OCI-LY3 (cell line): ENCODE measurements at regions not wholly inside any gene's neighbourhood (a gene's known extent, or its start where the extent isn't known, plus 50 kb on each side); places are given as distances from the start of the nearest gene placed in this dataset.

Experiments
- H2AFZ ChIP-seq: fragments of 200-600, 300-600 bp; shearing (Covaris generic); 2 replicates; pipeline ENCODE4 v1.6.0; 2014; ENCODE audit warnings: antibody characterized with exemption, low read depth, low read length
- H3K27ac ChIP-seq: fragments of 200-600, 300-600 bp; sonication (generic); 2 replicates; pipeline ENCODE4 v1.5.1; 2014; ENCODE audit warnings: mild to moderate bottlenecking, low read length, moderate library complexity, mixed read lengths
- H3K27me3 ChIP-seq: fragments of 200-600, 300-600 bp; sonication (generic); 2 replicates; pipeline ENCODE4 v1.6.1; 2014; ENCODE audit warnings: low read depth, low read length, mixed read lengths
- H3K36me3 ChIP-seq: fragments of 200-600, 300-600 bp; sonication (generic); replicated peaks from 2 replicates; pipeline ENCODE3; 2014; ENCODE audit warnings: low read depth, low read length, mixed read lengths
- H3K4me1 ChIP-seq: fragments of 300-600, 200-600 bp; sonication (generic); 2 replicates; pipeline ENCODE4 v1.6.1; 2014; ENCODE audit warnings: low read length, mixed read lengths
- H3K4me2 ChIP-seq: fragments of 200-600, 300-600 bp; sonication (generic); 2 replicates; pipeline ENCODE4 v1.6.1; 2014; ENCODE audit warnings: low read length, mixed read lengths
- H3K4me3 ChIP-seq: fragments of 300-600, 200-600 bp; sonication (generic); 2 replicates; pipeline ENCODE4 v1.5.1; 2014; ENCODE audit warnings: antibody characterized with exemption, mild to moderate bottlenecking, low read length, moderate library complexity
- H3K79me2 ChIP-seq: fragments of 300-600, 200-600 bp; shearing (Covaris generic); 2 replicates; pipeline ENCODE4 v1.6.1; 2014; ENCODE audit warnings: mild to moderate bottlenecking, low read length, mixed read lengths
- H3K9ac ChIP-seq: fragments of 300-600, 200-600 bp; shearing (Covaris generic); 2 replicates; pipeline ENCODE4 v1.6.0; 2014; ENCODE audit warnings: mild to moderate bottlenecking, low read length, moderate library complexity
- H3K9me3 ChIP-seq: fragments of 200-600, 300-600 bp; shearing (Covaris generic); 2 replicates; pipeline ENCODE4 v1.6.1; 2014; ENCODE audit warnings: low read length, mixed read lengths; ENCODE audit not compliant: insufficient read depth
- H4K20me1 ChIP-seq: fragments of 200-600, 300-600 bp; sonication (generic); 2 replicates; pipeline ENCODE4 v1.6.1; 2016; ENCODE audit warnings: low read length, mixed read lengths; ENCODE audit not compliant: insufficient read depth
- CTCF ChIP-seq: fragments of 200-600, 300-600 bp; sonication (generic); IDR thresholded peaks from 2 replicates; pipeline ENCODE4 v1.5.1; 2014; ENCODE audit warnings: antibody characterized with exemption, low read length, low read depth
- EZH2phosphoT487 ChIP-seq: fragments of 200-600 bp; shearing (Covaris generic); IDR thresholded peaks from 2 replicates; pipeline ENCODE4 v1.6.1; 2018; ENCODE audit warnings: antibody characterized with exemption, mixed run types, low read depth

GRCh38 chr6:79824202-79824601 lies 123.2 kb downstream of the ELOVL4 start:
- Histone ChIP-seq H3K9me3 (no peaks in the 10 kb centered on the region), H4K20me1 (no peaks in the 10 kb centered on the region), H3K9ac (no peak overlapping the region), H3K27ac (no peak overlapping the region), H3K27me3 (no peaks in the 10 kb centered on the region), H3K79me2 (no peaks in the 10 kb centered on the region), H3K36me3 (no peaks in the 10 kb centered on the region), H3K4me2 (no peak overlapping the region), H3K4me3 (no peak overlapping the region), H3K4me1 (no peaks in the 10 kb centered on the region), H2AFZ (no peak overlapping the region)
- TF ChIP-seq EZH2phosphoT487, result no peak
- no peak for TF ChIP-seq CTCF

GRCh38 chr6:79821859-79822258 lies 125.5 kb downstream of the ELOVL4 start:
- Histone ChIP-seq H3K27ac (no peak overlapping the region), H2AFZ (no peak overlapping the region), H3K27me3 (no peaks in the 10 kb centered on the region), H3K9me3 (no peaks in the 10 kb centered on the region), H3K4me1 (no peaks in the 10 kb centered on the region), H3K4me2 (no peak overlapping the region), H3K79me2 (no peaks in the 10 kb centered on the region), H3K36me3 (no peaks in the 10 kb centered on the region), H3K9ac (no peak overlapping the region), H4K20me1 (no peaks in the 10 kb centered on the region), H3K4me3 (no peak overlapping the region)
- TF ChIP-seq EZH2phosphoT487, result no peak

GRCh38 chr6:79818471-79818870 lies 128.9 kb downstream of the ELOVL4 start:
- Histone ChIP-seq H3K27me3 (no peaks in the 10 kb centered on the region), H3K79me2 (no peaks in the 10 kb centered on the region), H3K27ac (no peak overlapping the region), H3K4me3 (no peak overlapping the region), H4K20me1 (no peaks in the 10 kb centered on the region), H3K4me1 (peaks cover 12% of the 10 kb centered on the region), H3K9me3 (no peaks in the 10 kb centered on the region), H3K36me3 (no peaks in the 10 kb centered on the region), H3K4me2 (no peak overlapping the region), H3K9ac (no peak overlapping the region), H2AFZ (no peak overlapping the region)
- TF ChIP-seq EZH2phosphoT487, result no peak
- TF ChIP-seq CTCF, result no peak

- Histone ChIP-seq H4K20me1 (no peaks in the 10 kb centered on the region), H3K4me3 (no peak overlapping the region), H3K27me3 (no peaks in the 10 kb centered on the region), H2AFZ (no peak overlapping the region), H3K36me3 (no peaks in the 10 kb centered on the region), H3K9me3 (no peaks in the 10 kb centered on the region), H3K9ac (no peak overlapping the region), H3K4me1 (peaks cover 15% of the 10 kb centered on the region), H3K4me2 (no peak overlapping the region), H3K27ac (no peak overlapping the region), H3K79me2 (no peaks in the 10 kb centered on the region)
- TF ChIP-seq CTCF (no peak), EZH2phosphoT487 (no peak)
Observed at GRCh38 chr6:79814940-79815339, 132.4 kb downstream of the ELOVL4 start.
